T-cell (primary cell): ENCODE measurements at regions not wholly inside any gene's neighbourhood (a gene's known extent, or its start where the extent isn't known, plus 50 kb on each side); places are given as distances from the start of the nearest gene placed in this dataset.
A peak's percentile ranks its signal among the peaks of the same experiment; 100 is the strongest.
"Not testable (repeated sequence)": the region's sequence is repeated elsewhere in the genome, so short reads cannot be mapped to it uniquely, and the experiment has no call there.

ENCODE experiments used
- ATAC-seq, 4 experiments: fragments of 200-7000 bp in 3 of 4; fragments of 150-1000 bp in 1 of 4; cut with Tn5 transposase; replicated peaks in 1 of 4; 1 replicate in 3 of 4; 2 replicates in 1 of 4; pipeline ENCODE4 v1.10.0; 2021; ENCODE audit warnings: moderate library complexity in 3 of 4, mild to moderate bottlenecking in 2 of 4, moderate number of reproducible peaks in 1 of 4
- CTCF ChIA-PET, 2 donors: fragments of 300-600 bp; sonication (Branson Sonifier 250); formaldehyde crosslinking; loops; one replicate each; lab custom pipeline; 2022; ENCODE audit warnings: antibody characterized with exemption in 2 of 2; lab: Charles Lee
- POLR2A ChIA-PET, 2 donors: fragments of 300-600 bp; sonication (Branson Sonifier 250); formaldehyde crosslinking; loops; one replicate each; lab custom pipeline; 2022; ENCODE audit warnings: antibody characterized with exemption in 2 of 2; lab: Charles Lee
- DNase-seq, 35 experiments: peaks; one replicate each; pipeline versions ENCODE4 v3.0.0 to v3.0.0-alpha.2; 2013 to 2023
- H3K27ac ChIP-seq: one replicate; pipeline ENCODE4 v1.5.1; 2013; ENCODE audit warnings: low read length
- H3K27me3 ChIP-seq, 2 experiments: replicated peaks in 1 of 2; 1 replicate in 1 of 2; 2 replicates in 1 of 2; pipeline versions ENCODE4 v1.6.1 to v1.7.0; 2013; ENCODE audit warnings: low read length in 1 of 2, mixed read lengths in 1 of 2; ENCODE audit not compliant: control insufficient read depth in 2 of 2, insufficient read depth in 2 of 2; ENCODE audit errors: extremely low read depth in 1 of 2
- H3K36me3 ChIP-seq, 2 donors: 1 replicate in 1 of 2; 2 replicates in 1 of 2; pipeline versions ENCODE4 v1.6.1 to v1.7.0; 2013; ENCODE audit warnings: low read length in 1 of 2; ENCODE audit not compliant: control insufficient read depth in 2 of 2, insufficient read depth in 1 of 2; ENCODE audit errors: extremely low read depth in 1 of 2
- H3K4me1 ChIP-seq, 2 experiments: 1 replicate in 1 of 2; 2 replicates in 1 of 2; pipeline versions ENCODE4 v1.6.1 to v1.7.0; 2013; ENCODE audit warnings: low read length in 2 of 2, mixed read lengths in 1 of 2; ENCODE audit not compliant: insufficient read depth in 2 of 2, control insufficient read depth in 1 of 2; ENCODE audit errors: extremely low read depth in 1 of 2
- H3K4me3 ChIP-seq, 2 donors: 1 replicate in 1 of 2; 2 replicates in 1 of 2; pipeline versions ENCODE4 v1.5.1 to v1.7.0; 2013; ENCODE audit warnings: mild to moderate bottlenecking in 2 of 2, low read length in 1 of 2, moderate library complexity in 1 of 2; ENCODE audit not compliant: control insufficient read depth in 1 of 2; ENCODE audit errors: extremely low read depth in 1 of 2
- H3K9me3 ChIP-seq: 2 replicates; pipeline ENCODE4 v1.7.0; 2013
- H3K27ac Mint-ChIP-seq, 2 donors: one replicate each; pipeline ENCODE4 v1.8.0; 2020 to 2021; ENCODE audit warnings: mild to moderate bottlenecking in 2 of 2, mixed read lengths in 2 of 2
- H3K27me3 Mint-ChIP-seq, 2 donors: one replicate each; pipeline ENCODE4 v1.8.0; 2021 to 2022; ENCODE audit warnings: mixed read lengths in 2 of 2
- H3K36me3 Mint-ChIP-seq: one replicate; pipeline ENCODE4 v1.8.0; 2021; ENCODE audit warnings: mixed read lengths
- H3K4me1 Mint-ChIP-seq, 3 donors: one replicate each; pipeline ENCODE4 v1.8.0; 2020 to 2022; ENCODE audit warnings: mixed read lengths in 3 of 3, mild to moderate bottlenecking in 1 of 3
- H3K4me3 Mint-ChIP-seq, 3 donors: one replicate each; pipeline ENCODE4 v1.8.0; 2020 to 2022; ENCODE audit warnings: mild to moderate bottlenecking in 3 of 3, mixed read lengths in 3 of 3, moderate library complexity in 3 of 3
- H3K9me3 Mint-ChIP-seq, 3 donors: one replicate each; pipeline ENCODE4 v1.8.0; 2020 to 2022; ENCODE audit warnings: mixed read lengths in 3 of 3
- WGBS: methylation state at CpG from one replicate; pipeline ENCODE4 v1.1.5; 2013; ENCODE audit warnings: missing lambda C conversion rate; ENCODE audit not compliant: insufficient coverage; 5-methylcytosine and 5-hydroxymethylcytosine counted together

DNA sequence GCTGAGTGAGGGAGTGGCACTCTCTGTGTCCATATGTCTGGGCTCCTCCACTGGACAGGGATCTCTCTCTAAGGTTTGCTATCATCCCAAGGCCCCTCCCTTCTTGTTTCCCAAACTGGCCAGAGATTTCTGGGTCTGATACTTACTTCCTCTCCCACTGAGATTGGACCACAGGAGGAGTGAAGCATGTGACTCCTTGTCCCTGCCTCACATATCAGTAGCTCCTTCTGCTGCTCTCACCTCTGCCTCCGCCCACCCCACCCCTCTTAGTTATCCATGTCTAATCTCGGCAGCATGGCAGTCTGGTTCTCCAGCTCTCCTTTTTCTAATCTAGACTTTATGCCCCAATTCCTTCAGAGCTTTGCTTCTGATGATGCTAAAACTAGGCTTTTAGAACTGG is 223.1 kb downstream of the RPLP1 start:
- no peak for DNase-seq
- ATAC-seq: no peak
- 83% methylated on average over 2 of the region's 2 CpGs for WGBS
- Histone ChIP-seq H3K36me3 (no peaks in the 10 kb centered on the region), H3K4me1 (peaks cover 0 to 20% of the 10 kb centered on the region in 2 experiments), H3K9me3 (no peaks in the 10 kb centered on the region), H3K4me3 (no peak overlapping the region), H3K27ac (no peak overlapping the region), H3K27me3 (no peaks in the 10 kb centered on the region)
- Mint-ChIP-seq H3K36me3 (no peaks in the 10 kb centered on the region), H3K27me3 (peaks cover 7 to 14% of the 10 kb centered on the region in 2 donors), H3K4me1 (peaks cover 12 to 17% (median 16%) of the 10 kb centered on the region in 3 donors), H3K9me3 (no peaks in the 10 kb centered on the region), H3K4me3 (no peak overlapping the region), H3K27ac (peak overlapping the region in 1 of 2 donors; percentile 29)
- POLR2A ChIA-PET: no interaction called here
- CTCF ChIA-PET: interaction anchor here in 1 of 2 donors (0.6 kb wide), 1 partner anchor 12 kb away, joined by 4 read pairs; no protein-coding TSS in a partner anchor

GRCh38 chr15:69677403-69677802 is 224.8 kb downstream of the RPLP1 start:
- peaks cover 0 to 14% of the 10 kb centered on the region in 2 experiments for H3K4me1 ChIP-seq
- 100% methylated on average over 1 of the region's 4 CpGs for WGBS
- peaks cover 7 to 14% of the 10 kb centered on the region in 2 donors for H3K27me3 Mint-ChIP-seq
- DNase-seq (no peak), ATAC-seq (no peak)
- no peak overlapping the region for H3K27ac Mint-ChIP-seq
- no peaks in the 10 kb centered on the region for H3K9me3 ChIP-seq
- no peak overlapping the region for H3K4me3 Mint-ChIP-seq
- no peak overlapping the region for H3K4me3 ChIP-seq
- ChIA-PET POLR2A (no interaction called here), CTCF (no interaction called here)
- peaks cover 0 to 9% (median 2%) of the 10 kb centered on the region in 3 donors for H3K9me3 Mint-ChIP-seq
- no peaks in the 10 kb centered on the region for H3K36me3 Mint-ChIP-seq
- H3K4me1 Mint-ChIP-seq: peaks cover 11 to 12% (median 11%) of the 10 kb centered on the region in 3 donors
- H3K27ac ChIP-seq: no peak overlapping the region
- no peaks in the 10 kb centered on the region for H3K27me3 ChIP-seq
- H3K36me3 ChIP-seq: no peaks in the 10 kb centered on the region

GRCh38 chr15:69679623-69680228 is 227.1 kb downstream of the RPLP1 start:
- Mint-ChIP-seq H3K27ac (peak overlapping the region in 1 of 2 donors; percentile 6), H3K27me3 (peaks cover 7 to 10% of the 10 kb centered on the region in 2 donors), H3K4me1 (peaks cover 11 to 17% (median 14%) of the 10 kb centered on the region in 3 donors), H3K4me3 (peak overlapping the region in 2 of 3 donors; percentile 4 to 35), H3K36me3 (no peaks in the 10 kb centered on the region), H3K9me3 (peaks cover 0 to 14% (median 9%) of the 10 kb centered on the region in 3 donors)
- no peaks in the 10 kb centered on the region for H3K36me3 ChIP-seq
- H3K4me1 ChIP-seq: peaks cover 0 to 14% of the 10 kb centered on the region in 2 experiments
- no peak overlapping the region for H3K4me3 ChIP-seq
- no peaks in the 10 kb centered on the region for H3K27me3 ChIP-seq
- POLR2A ChIA-PET: no interaction called here
- CTCF ChIA-PET: no interaction called here
- H3K27ac ChIP-seq: no peak overlapping the region
- DNase-seq (peak in 2 of 35 experiments; percentile 23 to 48), ATAC-seq (peak; percentile 23 to 87 (median 50))
- 9% methylated on average over 4 of the region's 9 CpGs for WGBS
- no peaks in the 10 kb centered on the region for H3K9me3 ChIP-seq

DNA sequence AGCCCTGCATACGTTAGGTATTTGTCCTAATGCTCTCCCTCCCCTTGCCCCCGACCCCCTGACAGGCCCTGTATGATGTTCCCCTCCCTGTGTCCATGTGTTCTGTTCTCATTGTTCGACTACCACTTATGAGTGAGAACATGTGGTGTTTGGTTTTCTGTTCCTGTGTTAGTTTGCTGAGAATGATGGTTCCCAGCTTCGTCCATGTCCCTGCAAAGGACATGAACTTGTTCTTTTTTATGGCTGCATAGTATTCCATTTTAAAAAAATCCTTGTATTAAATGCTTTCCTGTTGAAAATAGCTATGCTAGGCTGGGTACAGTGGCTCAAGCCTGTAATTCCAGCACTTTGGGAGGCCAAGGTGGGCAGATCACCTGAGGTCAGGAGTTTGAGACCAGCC is 232.2 kb downstream of the RPLP1 start:
- H3K9me3 ChIP-seq, POLR2A ChIA-PET, ATAC-seq, H3K27ac Mint-ChIP-seq, H3K27me3 ChIP-seq, H3K4me1 ChIP-seq, CTCF ChIA-PET, H3K4me3 Mint-ChIP-seq, H3K27me3 Mint-ChIP-seq, H3K36me3 Mint-ChIP-seq, H3K36me3 ChIP-seq, DNase-seq, H3K27ac ChIP-seq, H3K4me3 ChIP-seq: not testable (repeated sequence)
- Mint-ChIP-seq H3K4me1 (peaks cover 5 to 11% (median 8%) of the 10 kb centered on the region in 3 donors), H3K9me3 (peaks cover 11 to 28% (median 23%) of the 10 kb centered on the region in 3 donors)
- WGBS: 80% methylated on average over 1 of the region's 4 CpGs

- Histone ChIP-seq H3K27ac (no peak overlapping the region), H3K4me3 (no peak overlapping the region), H3K27me3 (no peaks in the 10 kb centered on the region), H3K4me1 (no peaks in the 10 kb centered on the region), H3K36me3 (no peaks in the 10 kb centered on the region), H3K9me3 (no peaks in the 10 kb centered on the region)
- 79% methylated on average over 2 of the region's 8 CpGs for WGBS
- Mint-ChIP-seq H3K36me3 (peaks cover 13% of the 10 kb centered on the region), H3K9me3 (peaks cover 14 to 33% (median 23%) of the 10 kb centered on the region in 3 donors), H3K27ac (no peak overlapping the region), H3K4me3 (no peak overlapping the region), H3K27me3 (no peaks in the 10 kb centered on the region), H3K4me1 (peaks cover 0 to 4% (median 4%) of the 10 kb centered on the region in 3 donors)
- CTCF ChIA-PET: no interaction called here
- ATAC-seq (no peak), DNase-seq (no peak)
- POLR2A ChIA-PET: no interaction called here
Measured at GRCh38 chr15:69685512-69686452, 233.2 kb downstream of the RPLP1 start.

DNA sequence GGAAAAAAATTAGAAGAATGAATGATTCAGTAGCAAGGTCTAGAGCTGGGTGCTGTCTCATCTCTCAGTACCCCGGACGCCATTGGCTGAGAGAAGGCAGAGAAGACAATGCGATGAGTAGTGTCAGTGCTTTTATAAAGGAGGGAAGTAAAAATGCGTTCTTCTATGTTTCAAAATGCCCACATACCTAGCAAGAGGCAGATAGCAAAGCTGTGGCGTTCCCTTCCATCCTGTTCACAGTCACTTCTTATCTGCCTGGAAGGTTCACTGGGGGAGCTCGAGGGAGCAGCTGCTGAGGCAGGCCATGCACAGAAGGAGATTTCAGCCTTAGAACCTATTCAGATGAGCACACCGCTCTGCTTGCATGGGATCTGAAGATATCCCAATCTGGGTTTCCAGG is 234.0 kb downstream of the RPLP1 start:
- 72% methylated on average over 2 of the region's 7 CpGs for WGBS
- CTCF ChIA-PET: no interaction called here
- H3K9me3 ChIP-seq: no peaks in the 10 kb centered on the region
- no peak for DNase-seq
- no peaks in the 10 kb centered on the region for H3K27me3 Mint-ChIP-seq
- ATAC-seq: no peak
- H3K36me3 ChIP-seq: no peaks in the 10 kb centered on the region
- H3K27me3 ChIP-seq: no peaks in the 10 kb centered on the region
- H3K4me1 ChIP-seq: no peaks in the 10 kb centered on the region
- H3K4me3 Mint-ChIP-seq: no peak overlapping the region
- peaks cover 0 to 4% (median 3%) of the 10 kb centered on the region in 3 donors for H3K4me1 Mint-ChIP-seq
- no peak overlapping the region for H3K27ac Mint-ChIP-seq
- H3K27ac ChIP-seq: no peak overlapping the region
- peaks cover 13% of the 10 kb centered on the region for H3K36me3 Mint-ChIP-seq
- H3K4me3 ChIP-seq: no peak overlapping the region
- POLR2A ChIA-PET: no interaction called here
- peaks cover 14 to 32% (median 23%) of the 10 kb centered on the region in 3 donors for H3K9me3 Mint-ChIP-seq
